MCF 10A (cell line): ENCODE measurements at regions not wholly inside any gene's neighbourhood (a gene's known extent, or its start where the extent isn't known, plus 50 kb on each side); places are given as distances from the start of the nearest gene placed in this dataset.
"Not testable (repeated sequence)": the region's sequence is repeated elsewhere in the genome, so short reads cannot be mapped to it uniquely, and the experiment has no call there.

ENCODE experiments used
- BruUV-seq: library from RNA; stranded (reverse); fragments of 400-500 nt; replicated peaks from 2 replicates; lab custom pipeline; 2021; lab: Mats Ljungman, UMichigan
- CTCF ChIA-PET: fragments of 300-600 bp; sonication (Branson Sonifier 250); formaldehyde crosslinking; extraction: SDS; loops from one replicate; lab custom pipeline; 2021; ENCODE audit warnings: antibody characterized with exemption, inconsistent platforms; lab: Yijun Ruan, JAX
- POLR2A ChIA-PET: fragments of 300-600, 350-650 bp; sonication (Branson Sonifier 250); formaldehyde crosslinking; extraction: SDS; loops from one replicate; lab custom pipeline; 2020; ENCODE audit warnings: antibody characterized with exemption, inconsistent platforms; lab: Yijun Ruan, JAX
- DNase-seq: peaks from one replicate; pipeline ENCODE4 v3.0.0-alpha.2; 2018; ENCODE audit not compliant: unreplicated experiment
- H3K27ac Mint-ChIP-seq: one replicate; pipeline ENCODE4 v1.8.0; 2022; ENCODE audit warnings: mild to moderate bottlenecking, low read depth, mixed read lengths; ENCODE audit not compliant: unreplicated experiment
- H3K27me3 Mint-ChIP-seq: one replicate; pipeline ENCODE4 v1.8.0; 2022; ENCODE audit warnings: mixed read lengths; ENCODE audit not compliant: insufficient read depth, unreplicated experiment
- H3K36me3 Mint-ChIP-seq: one replicate; pipeline ENCODE4 v1.8.0; 2022; ENCODE audit warnings: mild to moderate bottlenecking, moderate library complexity, mixed read lengths; ENCODE audit not compliant: insufficient read depth, unreplicated experiment
- H3K4me1 Mint-ChIP-seq: one replicate; pipeline ENCODE4 v1.8.0; 2022; ENCODE audit warnings: mixed read lengths; ENCODE audit not compliant: insufficient read depth, unreplicated experiment
- H3K4me3 Mint-ChIP-seq: one replicate; pipeline ENCODE4 v1.8.0; 2022; ENCODE audit warnings: mild to moderate bottlenecking, moderate library complexity, mixed read lengths; ENCODE audit not compliant: unreplicated experiment
- H3K9me3 Mint-ChIP-seq: one replicate; pipeline ENCODE4 v1.8.0; 2022; ENCODE audit warnings: mixed read lengths; ENCODE audit not compliant: unreplicated experiment
- intact Hi-C: fragments of 100-400 bp; cut with micrococcal nuclease; formaldehyde crosslinking; loops from 2 replicates; pipeline ENCODE4 v1.14.1; 2022

GRCh38 chr16:33643270-33643669 is 183.9 kb downstream of the TP53TG3F start:
- CTCF ChIA-PET, H3K27me3 Mint-ChIP-seq, BruUV-seq, DNase-seq, POLR2A ChIA-PET, H3K4me3 Mint-ChIP-seq, H3K4me1 Mint-ChIP-seq, intact Hi-C loops, H3K9me3 Mint-ChIP-seq, H3K27ac Mint-ChIP-seq, H3K36me3 Mint-ChIP-seq: not testable (repeated sequence)

- H3K27me3 Mint-ChIP-seq, BruUV-seq, H3K9me3 Mint-ChIP-seq, H3K27ac Mint-ChIP-seq, POLR2A ChIA-PET, intact Hi-C loops, CTCF ChIA-PET, H3K4me3 Mint-ChIP-seq, H3K4me1 Mint-ChIP-seq, H3K36me3 Mint-ChIP-seq, DNase-seq: not testable (repeated sequence)
Observed at GRCh38 chr16:33643698-33644381, 184.4 kb downstream of the TP53TG3F start.

- intact Hi-C loops, H3K27me3 Mint-ChIP-seq, H3K36me3 Mint-ChIP-seq, POLR2A ChIA-PET, H3K4me3 Mint-ChIP-seq, H3K4me1 Mint-ChIP-seq, BruUV-seq, H3K9me3 Mint-ChIP-seq, H3K27ac Mint-ChIP-seq: not testable (repeated sequence)
- DNase-seq: peak; percentile 45
- CTCF ChIA-PET: interaction anchor here (1.0 kb wide), 1 partner anchor 9 kb away, joined by 3 read pairs; no protein-coding TSS in a partner anchor
Observed at GRCh38 chr16:33646386-33646785, 187.0 kb downstream of the TP53TG3F start.

GRCh38 chr16:33655756-33656155 is 196.3 kb downstream of the TP53TG3F start:
- H3K9me3 Mint-ChIP-seq, DNase-seq, H3K4me1 Mint-ChIP-seq, BruUV-seq, POLR2A ChIA-PET, H3K4me3 Mint-ChIP-seq, H3K27me3 Mint-ChIP-seq, H3K27ac Mint-ChIP-seq, H3K36me3 Mint-ChIP-seq, intact Hi-C loops: not testable (repeated sequence)
- CTCF ChIA-PET: interaction anchor here (0.6 to 0.9 kb wide), 2 partner anchors 76 to 92 kb away, joined by 3 read pairs; no protein-coding TSS in a partner anchor

- BruUV-seq, H3K36me3 Mint-ChIP-seq, intact Hi-C loops, H3K4me1 Mint-ChIP-seq, H3K4me3 Mint-ChIP-seq, H3K27me3 Mint-ChIP-seq, DNase-seq, POLR2A ChIA-PET, H3K27ac Mint-ChIP-seq, H3K9me3 Mint-ChIP-seq: not testable (repeated sequence)
- CTCF ChIA-PET: interaction anchor here (0.6 kb wide), 1 partner anchor 93 kb away, joined by 3 read pairs; no protein-coding TSS in a partner anchor
Observed at GRCh38 chr16:33656394-33656793, 197.0 kb downstream of the TP53TG3F start.

GRCh38 chr16:33657717-33658116 is 198.3 kb downstream of the TP53TG3F start:
- H3K27me3 Mint-ChIP-seq, intact Hi-C loops, BruUV-seq, H3K9me3 Mint-ChIP-seq, H3K27ac Mint-ChIP-seq, H3K36me3 Mint-ChIP-seq, H3K4me3 Mint-ChIP-seq, H3K4me1 Mint-ChIP-seq, DNase-seq: not testable (repeated sequence)
- ChIA-PET CTCF (interaction anchor here (0.7 kb wide), 1 partner anchor 823 kb away, joined by 3 read pairs; no protein-coding TSS in a partner anchor), POLR2A (interaction anchor here (0.8 kb wide), 1 partner anchor 72 kb away, joined by 3 read pairs; no protein-coding TSS in a partner anchor)

- DNase-seq, H3K27ac Mint-ChIP-seq, H3K4me1 Mint-ChIP-seq, H3K36me3 Mint-ChIP-seq, BruUV-seq, H3K27me3 Mint-ChIP-seq, H3K4me3 Mint-ChIP-seq, intact Hi-C loops, POLR2A ChIA-PET, H3K9me3 Mint-ChIP-seq, CTCF ChIA-PET: not testable (repeated sequence)
Observed at GRCh38 chr16:33680791-33681190, 221.4 kb downstream of the TP53TG3F start.

- H3K4me1 Mint-ChIP-seq, POLR2A ChIA-PET, H3K4me3 Mint-ChIP-seq, H3K27ac Mint-ChIP-seq, CTCF ChIA-PET, DNase-seq, H3K9me3 Mint-ChIP-seq, H3K36me3 Mint-ChIP-seq, intact Hi-C loops, BruUV-seq: not testable (repeated sequence)
- peaks cover 16% of the 10 kb centered on the region for H3K27me3 Mint-ChIP-seq
Observed at GRCh38 chr16:33700320-33700719, 240.9 kb downstream of the TP53TG3F start.

- BruUV-seq, H3K27ac Mint-ChIP-seq, DNase-seq, H3K4me1 Mint-ChIP-seq, H3K27me3 Mint-ChIP-seq, CTCF ChIA-PET, H3K4me3 Mint-ChIP-seq, H3K36me3 Mint-ChIP-seq, POLR2A ChIA-PET, intact Hi-C loops, H3K9me3 Mint-ChIP-seq: not testable (repeated sequence)
Observed at GRCh38 chr16:33706845-33707590, 247.6 kb downstream of the TP53TG3F start.
